ENCODE measurements at regions not wholly inside any gene's neighbourhood (a gene's known extent, or its start where the extent isn't known, plus 50 kb on each side); places are given as distances from the start of the nearest gene placed in this dataset.

DNA sequence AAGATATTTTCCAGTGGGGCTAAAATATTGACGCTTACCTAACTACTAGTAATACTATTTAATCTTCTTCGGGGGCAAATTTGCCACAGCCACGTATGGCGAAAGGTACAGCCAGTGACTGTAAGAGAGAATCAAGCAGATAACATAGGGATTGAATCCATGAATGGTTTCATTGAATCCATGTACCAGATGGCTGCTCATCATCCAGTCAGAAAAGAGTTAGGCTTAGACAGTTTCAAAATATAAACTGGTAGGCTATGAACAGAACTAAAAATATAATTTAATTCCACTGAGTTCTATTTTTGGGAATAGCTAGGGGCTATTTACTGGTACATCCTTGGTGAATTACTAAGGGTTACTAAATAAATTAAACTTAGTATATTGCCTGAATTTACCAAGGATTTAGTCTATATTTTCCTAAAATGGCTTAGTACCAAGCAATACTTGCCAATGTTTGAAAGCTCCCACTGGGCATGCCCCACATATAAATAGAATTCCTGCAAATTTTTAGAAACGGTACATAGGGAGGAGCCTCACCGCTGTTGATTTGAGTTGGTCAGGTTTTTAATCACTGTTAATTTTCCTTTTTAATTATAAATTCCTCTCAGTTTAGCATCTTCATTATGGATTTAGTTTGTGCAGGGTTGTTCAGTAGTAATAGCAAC is 55.8 kb upstream of the VLDLR start:
- Mint-ChIP-seq H3K27ac (no peak overlapping the region), H3K4me3 (no peak overlapping the region), H3K9me3 (no peaks in the 10 kb centered on the region), H3K4me1 (no peaks in the 10 kb centered on the region), H3K36me3 (ENCODE audit: low read depth) (peaks cover 4% of the 10 kb centered on the region), H3K27me3 (ENCODE audit: insufficient read depth, low read depth, poor library complexity) (peaks cover 1% of the 10 kb centered on the region)
- H3K79me2 ChIP-seq (replicated peaks; ENCODE audit: insufficient read depth), result no peaks in the 10 kb centered on the region; the same call in 1 of the 2 replicates
- ATAC-seq (no peak), DNase-seq (ENCODE audit: low spot score) (no peak)
- no peaks in the 10 kb centered on the region for H4K20me1 ChIP-seq (replicated peaks; ENCODE audit: insufficient read depth)
- no peak overlapping the region for H2AFZ ChIP-seq
- H3K9me2 ChIP-seq (ENCODE audit: insufficient read depth), result no peaks in the 10 kb centered on the region
- H3K4me3 ChIP-seq, result no peak overlapping the region
- H3K27ac ChIP-seq (ENCODE audit: low read depth), result no peak overlapping the region
- no peaks in the 10 kb centered on the region for H3K36me3 ChIP-seq (ENCODE audit: insufficient read depth)
- no peak overlapping the region for H3K4me2 ChIP-seq
- H3K4me1 ChIP-seq (ENCODE audit: insufficient read depth), result no peaks in the 10 kb centered on the region
- H3K27me3 ChIP-seq (ENCODE audit: insufficient read depth), result no peaks in the 10 kb centered on the region
- TF ChIP-seq STAT1 (IDR thresholded peaks at IDR 0.05; ENCODE audit: unreplicated experiment), result no peak
- no peak for TF ChIP-seq ZNF331 (CRISPR knock-in tag; IDR thresholded peaks at IDR 0.05; ENCODE audit: low read depth)
- TF ChIP-seq, protein P1, sequence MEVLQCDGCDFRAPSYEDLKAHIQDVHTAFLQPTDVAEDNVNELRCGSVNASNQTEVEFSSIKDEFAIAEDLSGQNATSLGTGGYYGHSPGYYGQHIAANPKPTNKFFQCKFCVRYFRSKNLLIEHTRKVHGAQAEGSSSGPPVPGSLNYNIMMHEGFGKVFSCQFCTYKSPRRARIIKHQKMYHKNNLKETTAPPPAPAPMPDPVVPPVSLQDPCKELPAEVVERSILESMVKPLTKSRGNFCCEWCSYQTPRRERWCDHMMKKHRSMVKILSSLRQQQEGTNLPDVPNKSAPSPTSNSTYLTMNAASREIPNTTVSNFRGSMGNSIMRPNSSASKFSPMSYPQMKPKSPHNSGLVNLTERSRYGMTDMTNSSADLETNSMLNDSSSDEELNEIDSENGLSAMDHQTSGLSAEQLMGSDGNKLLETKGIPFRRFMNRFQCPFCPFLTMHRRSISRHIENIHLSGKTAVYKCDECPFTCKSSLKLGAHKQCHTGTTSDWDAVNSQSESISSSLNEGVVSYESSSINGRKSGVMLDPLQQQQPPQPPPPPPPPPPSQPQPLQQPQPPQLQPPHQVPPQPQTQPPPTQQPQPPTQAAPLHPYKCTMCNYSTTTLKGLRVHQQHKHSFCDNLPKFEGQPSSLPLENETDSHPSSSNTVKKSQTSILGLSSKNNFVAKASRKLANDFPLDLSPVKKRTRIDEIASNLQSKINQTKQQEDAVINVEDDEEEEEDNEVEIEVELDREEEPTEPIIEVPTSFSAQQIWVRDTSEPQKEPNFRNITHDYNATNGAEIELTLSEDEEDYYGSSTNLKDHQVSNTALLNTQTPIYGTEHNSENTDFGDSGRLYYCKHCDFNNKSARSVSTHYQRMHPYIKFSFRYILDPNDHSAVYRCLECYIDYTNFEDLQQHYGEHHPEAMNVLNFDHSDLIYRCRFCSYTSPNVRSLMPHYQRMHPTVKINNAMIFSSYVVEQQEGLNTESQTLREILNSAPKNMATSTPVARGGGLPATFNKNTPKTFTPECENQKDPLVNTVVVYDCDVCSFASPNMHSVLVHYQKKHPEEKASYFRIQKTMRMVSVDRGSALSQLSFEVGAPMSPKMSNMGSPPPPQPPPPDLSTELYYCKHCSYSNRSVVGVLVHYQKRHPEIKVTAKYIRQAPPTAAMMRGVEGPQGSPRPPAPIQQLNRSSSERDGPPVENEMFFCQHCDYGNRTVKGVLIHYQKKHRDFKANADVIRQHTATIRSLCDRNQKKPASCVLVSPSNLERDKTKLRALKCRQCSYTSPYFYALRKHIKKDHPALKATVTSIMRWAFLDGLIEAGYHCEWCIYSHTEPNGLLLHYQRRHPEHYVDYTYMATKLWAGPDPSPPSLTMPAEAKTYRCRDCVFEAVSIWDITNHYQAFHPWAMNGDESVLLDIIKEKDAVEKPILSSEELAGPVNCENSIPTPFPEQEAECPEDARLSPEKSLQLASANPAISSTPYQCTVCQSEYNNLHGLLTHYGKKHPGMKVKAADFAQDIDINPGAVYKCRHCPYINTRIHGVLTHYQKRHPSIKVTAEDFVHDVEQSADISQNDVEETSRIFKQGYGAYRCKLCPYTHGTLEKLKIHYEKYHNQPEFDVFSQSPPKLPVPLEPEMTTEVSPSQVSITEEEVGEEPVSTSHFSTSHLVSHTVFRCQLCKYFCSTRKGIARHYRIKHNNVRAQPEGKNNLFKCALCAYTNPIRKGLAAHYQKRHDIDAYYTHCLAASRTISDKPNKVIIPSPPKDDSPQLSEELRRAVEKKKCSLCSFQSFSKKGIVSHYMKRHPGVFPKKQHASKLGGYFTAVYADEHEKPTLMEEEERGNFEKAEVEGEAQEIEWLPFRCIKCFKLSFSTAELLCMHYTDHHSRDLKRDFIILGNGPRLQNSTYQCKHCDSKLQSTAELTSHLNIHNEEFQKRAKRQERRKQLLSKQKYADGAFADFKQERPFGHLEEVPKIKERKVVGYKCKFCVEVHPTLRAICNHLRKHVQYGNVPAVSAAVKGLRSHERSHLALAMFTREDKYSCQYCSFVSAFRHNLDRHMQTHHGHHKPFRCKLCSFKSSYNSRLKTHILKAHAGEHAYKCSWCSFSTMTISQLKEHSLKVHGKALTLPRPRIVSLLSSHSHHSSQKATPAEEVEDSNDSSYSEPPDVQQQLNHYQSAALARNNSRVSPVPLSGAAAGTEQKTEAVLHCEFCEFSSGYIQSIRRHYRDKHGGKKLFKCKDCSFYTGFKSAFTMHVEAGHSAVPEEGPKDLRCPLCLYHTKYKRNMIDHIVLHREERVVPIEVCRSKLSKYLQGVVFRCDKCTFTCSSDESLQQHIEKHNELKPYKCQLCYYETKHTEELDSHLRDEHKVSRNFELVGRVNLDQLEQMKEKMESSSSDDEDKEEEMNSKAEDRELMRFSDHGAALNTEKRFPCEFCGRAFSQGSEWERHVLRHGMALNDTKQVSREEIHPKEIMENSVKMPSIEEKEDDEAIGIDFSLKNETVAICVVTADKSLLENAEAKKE (CRISPR knock-in tag; IDR thresholded peaks at IDR 0.05), result no peak
- no peak for TF ChIP-seq EZH2 (IDR thresholded peaks at IDR 0.05; ENCODE audit: low read depth, unreplicated experiment)
- TF ChIP-seq, protein P2, sequence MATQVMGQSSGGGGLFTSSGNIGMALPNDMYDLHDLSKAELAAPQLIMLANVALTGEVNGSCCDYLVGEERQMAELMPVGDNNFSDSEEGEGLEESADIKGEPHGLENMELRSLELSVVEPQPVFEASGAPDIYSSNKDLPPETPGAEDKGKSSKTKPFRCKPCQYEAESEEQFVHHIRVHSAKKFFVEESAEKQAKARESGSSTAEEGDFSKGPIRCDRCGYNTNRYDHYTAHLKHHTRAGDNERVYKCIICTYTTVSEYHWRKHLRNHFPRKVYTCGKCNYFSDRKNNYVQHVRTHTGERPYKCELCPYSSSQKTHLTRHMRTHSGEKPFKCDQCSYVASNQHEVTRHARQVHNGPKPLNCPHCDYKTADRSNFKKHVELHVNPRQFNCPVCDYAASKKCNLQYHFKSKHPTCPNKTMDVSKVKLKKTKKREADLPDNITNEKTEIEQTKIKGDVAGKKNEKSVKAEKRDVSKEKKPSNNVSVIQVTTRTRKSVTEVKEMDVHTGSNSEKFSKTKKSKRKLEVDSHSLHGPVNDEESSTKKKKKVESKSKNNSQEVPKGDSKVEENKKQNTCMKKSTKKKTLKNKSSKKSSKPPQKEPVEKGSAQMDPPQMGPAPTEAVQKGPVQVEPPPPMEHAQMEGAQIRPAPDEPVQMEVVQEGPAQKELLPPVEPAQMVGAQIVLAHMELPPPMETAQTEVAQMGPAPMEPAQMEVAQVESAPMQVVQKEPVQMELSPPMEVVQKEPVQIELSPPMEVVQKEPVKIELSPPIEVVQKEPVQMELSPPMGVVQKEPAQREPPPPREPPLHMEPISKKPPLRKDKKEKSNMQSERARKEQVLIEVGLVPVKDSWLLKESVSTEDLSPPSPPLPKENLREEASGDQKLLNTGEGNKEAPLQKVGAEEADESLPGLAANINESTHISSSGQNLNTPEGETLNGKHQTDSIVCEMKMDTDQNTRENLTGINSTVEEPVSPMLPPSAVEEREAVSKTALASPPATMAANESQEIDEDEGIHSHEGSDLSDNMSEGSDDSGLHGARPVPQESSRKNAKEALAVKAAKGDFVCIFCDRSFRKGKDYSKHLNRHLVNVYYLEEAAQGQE (IDR thresholded peaks at IDR 0.05; ENCODE audit: unreplicated experiment), result no peak
- TF ChIP-seq ZNF114 (CRISPR knock-in tag; IDR thresholded peaks at IDR 0.05), result no peak
- TF ChIP-seq CREB1 (CRISPR knock-in tag; IDR thresholded peaks at IDR 0.05; ENCODE audit: low read depth), result no peak
- TF ChIP-seq JUNB (IDR thresholded peaks at IDR 0.05; ENCODE audit: unreplicated experiment), result no peak
- TF ChIP-seq, protein P3, sequence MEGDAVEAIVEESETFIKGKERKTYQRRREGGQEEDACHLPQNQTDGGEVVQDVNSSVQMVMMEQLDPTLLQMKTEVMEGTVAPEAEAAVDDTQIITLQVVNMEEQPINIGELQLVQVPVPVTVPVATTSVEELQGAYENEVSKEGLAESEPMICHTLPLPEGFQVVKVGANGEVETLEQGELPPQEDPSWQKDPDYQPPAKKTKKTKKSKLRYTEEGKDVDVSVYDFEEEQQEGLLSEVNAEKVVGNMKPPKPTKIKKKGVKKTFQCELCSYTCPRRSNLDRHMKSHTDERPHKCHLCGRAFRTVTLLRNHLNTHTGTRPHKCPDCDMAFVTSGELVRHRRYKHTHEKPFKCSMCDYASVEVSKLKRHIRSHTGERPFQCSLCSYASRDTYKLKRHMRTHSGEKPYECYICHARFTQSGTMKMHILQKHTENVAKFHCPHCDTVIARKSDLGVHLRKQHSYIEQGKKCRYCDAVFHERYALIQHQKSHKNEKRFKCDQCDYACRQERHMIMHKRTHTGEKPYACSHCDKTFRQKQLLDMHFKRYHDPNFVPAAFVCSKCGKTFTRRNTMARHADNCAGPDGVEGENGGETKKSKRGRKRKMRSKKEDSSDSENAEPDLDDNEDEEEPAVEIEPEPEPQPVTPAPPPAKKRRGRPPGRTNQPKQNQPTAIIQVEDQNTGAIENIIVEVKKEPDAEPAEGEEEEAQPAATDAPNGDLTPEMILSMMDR (conservative IDR thresholded peaks at IDR 0.05; ENCODE audit: low read depth in 2 of 2), result no peak
- TF ChIP-seq, protein P4, sequence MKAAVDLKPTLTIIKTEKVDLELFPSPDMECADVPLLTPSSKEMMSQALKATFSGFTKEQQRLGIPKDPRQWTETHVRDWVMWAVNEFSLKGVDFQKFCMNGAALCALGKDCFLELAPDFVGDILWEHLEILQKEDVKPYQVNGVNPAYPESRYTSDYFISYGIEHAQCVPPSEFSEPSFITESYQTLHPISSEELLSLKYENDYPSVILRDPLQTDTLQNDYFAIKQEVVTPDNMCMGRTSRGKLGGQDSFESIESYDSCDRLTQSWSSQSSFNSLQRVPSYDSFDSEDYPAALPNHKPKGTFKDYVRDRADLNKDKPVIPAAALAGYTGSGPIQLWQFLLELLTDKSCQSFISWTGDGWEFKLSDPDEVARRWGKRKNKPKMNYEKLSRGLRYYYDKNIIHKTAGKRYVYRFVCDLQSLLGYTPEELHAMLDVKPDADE (IDR thresholded peaks at IDR 0.05), result no peak
- TF ChIP-seq EZH2phosphoT487 (IDR thresholded peaks at IDR 0.05; ENCODE audit: unreplicated experiment), result no peak
- no peak for TF ChIP-seq NANOG (IDR thresholded peaks at IDR 0.05; ENCODE audit: borderline replicate concordance)
- no peak for TF ChIP-seq POLR2AphosphoS5 (IDR thresholded peaks at IDR 0.05; ENCODE audit: low read depth)
- H3F3A ChIP-seq (replicated peaks; ENCODE audit: low read depth), result no peaks in the 10 kb centered on the region
